Stimulated activated naive CD4-positive, alpha-beta T cell treated with Interleukin-2 at 50 U/mL for 16 hours (primary cell): ENCODE measurements at regions not wholly inside any gene's neighbourhood (a gene's known extent, or its start where the extent isn't known, plus 50 kb on each side); places are given as distances from the start of the nearest gene placed in this dataset.
A peak's percentile ranks its signal among the peaks of the same experiment; 100 is the strongest.
"Not testable (repeated sequence)": the region's sequence is repeated elsewhere in the genome, so short reads cannot be mapped to it uniquely, and the experiment has no call there.

Source experiments
- DNase-seq: peaks from one replicate; lab custom pipeline; 2025; lab: John Stamatoyannopoulos, UW

DNA sequence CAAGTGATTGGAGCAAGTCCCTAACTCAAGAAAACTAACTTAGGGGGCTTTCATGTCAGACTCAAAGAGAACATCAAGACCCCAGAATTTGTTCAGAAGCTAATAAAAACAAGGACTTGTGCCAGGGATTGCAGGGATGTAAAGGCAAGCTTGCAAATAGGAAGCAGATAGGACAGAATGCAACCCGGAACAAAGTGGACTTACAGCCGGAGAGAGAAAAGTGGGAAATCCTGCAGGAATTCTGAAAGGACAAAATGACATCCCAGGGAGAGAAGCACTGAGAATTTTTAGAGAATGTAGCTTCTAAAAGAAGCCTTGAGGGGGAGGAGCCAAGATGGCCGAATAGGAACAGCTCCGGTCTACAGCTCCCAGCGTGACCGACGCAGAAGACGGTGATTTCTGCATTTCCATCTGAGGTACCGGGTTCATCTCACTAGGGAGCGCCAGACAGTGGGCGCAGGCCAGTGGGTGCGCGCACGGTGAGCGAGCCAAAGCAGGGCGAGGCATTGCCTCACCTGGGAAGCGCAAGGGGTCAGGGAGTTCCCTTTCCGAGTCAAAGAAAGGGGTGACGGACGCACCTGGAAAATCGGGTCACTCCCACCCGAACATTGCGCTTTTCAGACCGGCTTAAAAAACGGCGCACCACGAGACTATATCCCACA, 195.6 kb upstream of the G2E3 start:
- DNase-seq, result not testable (repeated sequence)

DNA sequence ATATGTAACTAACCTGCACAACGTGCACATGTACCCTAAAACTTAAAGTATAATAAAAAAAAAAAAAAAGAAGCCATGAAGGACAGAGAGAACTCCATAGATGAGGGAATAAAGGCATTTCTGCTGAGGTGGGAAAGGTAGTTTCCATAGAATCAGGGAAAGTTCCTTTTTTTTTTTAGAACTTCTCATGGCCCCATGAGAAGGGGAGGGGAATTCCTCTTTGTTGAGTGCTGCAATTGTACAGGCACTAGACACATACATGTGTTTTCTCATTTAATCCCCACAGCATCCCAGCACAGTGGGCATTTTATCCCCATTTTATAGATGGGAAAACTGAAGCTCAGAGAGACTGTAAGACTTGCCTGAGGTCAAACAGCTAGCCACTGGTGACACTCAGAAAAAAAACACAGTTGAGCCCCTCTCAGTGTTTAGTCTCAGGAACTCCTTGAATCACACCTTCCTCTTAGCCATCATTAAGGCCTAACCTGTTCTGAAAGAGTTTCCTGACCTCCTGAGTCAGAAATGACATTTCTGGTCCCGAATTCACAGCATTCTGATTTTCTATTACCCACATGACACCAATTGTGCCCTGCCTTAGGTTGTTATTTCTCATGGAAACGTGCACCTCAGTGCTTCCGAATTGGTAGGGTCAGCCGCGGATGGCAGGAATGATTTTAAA, 189.3 kb upstream of the G2E3 start:
- no peak for DNase-seq

DNA sequence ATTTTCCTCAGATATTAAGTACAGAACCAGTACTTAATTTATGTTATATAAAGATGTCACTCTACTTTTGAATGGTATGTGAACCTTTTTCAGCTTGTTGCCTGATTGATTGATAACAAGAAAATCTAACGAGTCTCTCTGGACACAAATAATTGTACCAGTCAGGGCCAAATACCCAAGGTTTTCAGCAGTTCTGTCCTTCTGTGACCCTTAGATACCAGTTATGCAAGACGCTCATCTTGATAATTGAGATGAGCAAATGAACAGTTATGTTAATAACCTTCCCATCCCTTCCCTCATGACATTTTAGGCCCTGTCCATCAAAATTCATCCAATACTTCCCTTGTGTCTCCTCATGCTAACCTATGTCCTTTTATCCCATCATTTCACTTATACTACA, 185.9 kb upstream of the G2E3 start:
- no peak for DNase-seq

DNA sequence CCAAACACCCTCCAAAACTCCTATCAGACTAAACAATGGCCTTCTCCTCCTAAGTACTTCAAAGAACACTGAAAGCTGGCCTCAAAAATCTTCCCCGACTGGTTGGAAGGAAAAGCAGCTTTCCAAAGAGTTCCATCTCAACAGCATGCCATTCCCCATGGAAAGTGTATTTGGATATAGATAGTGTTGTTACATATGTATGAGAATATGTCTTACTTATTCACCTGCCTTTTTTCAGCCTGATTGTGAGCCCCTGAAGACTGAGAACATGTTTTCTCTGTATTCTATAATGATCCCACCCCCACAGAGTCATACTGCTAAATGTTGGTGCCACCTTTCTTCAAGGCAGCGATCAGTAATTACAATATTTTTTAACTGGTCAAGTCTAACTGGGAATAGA, 185.4 kb upstream of the G2E3 start:
- no peak for DNase-seq

DNA sequence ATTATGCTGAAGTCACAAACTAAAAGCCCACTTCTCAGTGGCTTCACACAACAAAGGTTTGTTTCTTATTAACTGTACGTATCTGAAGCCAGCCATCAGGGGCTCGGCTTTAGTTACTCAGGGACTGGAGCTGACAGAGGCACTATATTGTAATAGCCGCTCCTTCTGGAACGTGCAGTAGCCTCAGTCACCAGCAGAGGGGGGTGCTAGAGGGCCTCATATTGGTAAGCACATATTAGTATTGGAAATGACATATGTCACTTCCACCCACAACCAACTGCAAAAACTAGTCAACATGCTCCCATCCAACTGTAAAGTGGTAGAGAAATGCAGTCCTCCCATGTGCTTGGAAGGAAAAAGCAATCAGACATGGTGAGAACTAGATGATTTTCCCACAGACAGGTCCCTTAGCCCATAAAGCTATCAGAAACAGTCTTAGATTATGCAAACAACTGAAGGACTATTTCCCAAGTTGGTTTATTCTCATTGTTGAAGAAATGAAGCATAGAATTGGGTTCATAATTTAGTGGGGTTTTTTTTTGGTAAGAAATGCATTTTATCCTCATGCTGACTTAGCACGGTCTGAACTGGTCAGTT, 183.6 kb upstream of the G2E3 start:
- peak; percentile 29 for DNase-seq

DNA sequence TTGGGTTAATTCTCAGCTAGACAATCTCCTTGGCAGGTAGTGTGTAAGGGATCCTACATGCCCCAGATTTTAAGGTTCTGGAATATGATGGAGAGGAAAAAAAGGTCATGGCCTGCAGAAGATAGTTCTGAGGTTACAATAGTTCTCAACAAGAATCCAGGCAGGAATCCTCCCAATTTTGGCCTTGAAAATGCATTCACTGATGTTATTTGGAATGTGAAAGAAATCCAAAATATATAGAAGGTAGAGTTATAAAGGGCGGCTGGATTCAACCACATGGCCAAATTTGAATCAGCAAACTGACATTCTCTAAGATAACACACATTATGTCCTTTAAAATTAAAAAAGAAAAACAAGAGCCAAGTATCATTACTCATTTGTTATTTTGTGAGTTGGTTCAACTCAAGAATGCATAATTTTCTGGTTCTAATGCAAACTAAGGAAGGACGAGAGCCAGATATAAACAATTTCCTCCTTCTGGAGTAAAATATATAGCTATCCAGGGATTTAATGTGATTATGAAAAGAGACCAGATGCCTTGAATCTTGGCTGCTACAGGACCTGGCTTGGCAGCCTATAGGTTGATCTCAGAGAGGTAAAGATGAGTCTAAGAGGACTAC, 177.0 kb upstream of the G2E3 start:
- DNase-seq, result no peak

DNA sequence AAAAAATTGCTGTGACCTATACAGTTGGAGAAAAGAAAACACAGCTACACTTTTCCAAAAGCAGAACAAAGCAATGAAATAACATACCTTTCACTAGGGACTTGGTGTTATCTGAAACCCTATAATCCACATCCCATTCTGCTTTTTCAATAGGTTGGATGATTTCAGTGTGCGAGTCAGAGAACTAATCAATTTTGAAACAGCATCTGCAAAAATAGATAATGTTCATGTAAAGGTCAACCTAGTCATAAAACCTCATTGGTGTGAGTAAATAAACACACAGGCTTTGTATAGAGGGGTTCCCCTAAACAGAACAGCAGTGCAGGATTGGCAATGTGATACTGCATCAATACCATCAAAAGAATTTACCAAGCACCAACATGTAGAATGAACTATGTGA, 173.0 kb upstream of the G2E3 start:
- no peak for DNase-seq

DNA sequence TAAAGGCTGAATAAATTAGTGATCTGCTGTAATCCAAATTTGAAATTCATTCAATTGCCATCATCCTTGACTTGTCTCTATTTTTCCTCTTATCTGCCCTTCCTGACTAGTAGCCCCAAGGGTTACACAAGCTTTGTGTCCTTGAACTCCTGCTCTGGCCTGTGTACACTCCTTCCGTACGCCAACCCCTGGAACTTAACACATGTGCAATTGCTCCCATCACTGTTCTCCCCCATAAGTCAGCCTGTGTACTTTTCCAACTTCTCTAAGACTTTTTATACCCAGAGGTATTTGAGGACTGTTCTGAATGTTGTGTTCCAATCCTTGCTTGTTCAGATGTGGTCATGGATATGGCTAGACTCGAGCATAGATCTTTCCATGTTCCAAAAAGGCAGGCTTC, 171.1 kb upstream of the G2E3 start:
- no peak for DNase-seq

DNA sequence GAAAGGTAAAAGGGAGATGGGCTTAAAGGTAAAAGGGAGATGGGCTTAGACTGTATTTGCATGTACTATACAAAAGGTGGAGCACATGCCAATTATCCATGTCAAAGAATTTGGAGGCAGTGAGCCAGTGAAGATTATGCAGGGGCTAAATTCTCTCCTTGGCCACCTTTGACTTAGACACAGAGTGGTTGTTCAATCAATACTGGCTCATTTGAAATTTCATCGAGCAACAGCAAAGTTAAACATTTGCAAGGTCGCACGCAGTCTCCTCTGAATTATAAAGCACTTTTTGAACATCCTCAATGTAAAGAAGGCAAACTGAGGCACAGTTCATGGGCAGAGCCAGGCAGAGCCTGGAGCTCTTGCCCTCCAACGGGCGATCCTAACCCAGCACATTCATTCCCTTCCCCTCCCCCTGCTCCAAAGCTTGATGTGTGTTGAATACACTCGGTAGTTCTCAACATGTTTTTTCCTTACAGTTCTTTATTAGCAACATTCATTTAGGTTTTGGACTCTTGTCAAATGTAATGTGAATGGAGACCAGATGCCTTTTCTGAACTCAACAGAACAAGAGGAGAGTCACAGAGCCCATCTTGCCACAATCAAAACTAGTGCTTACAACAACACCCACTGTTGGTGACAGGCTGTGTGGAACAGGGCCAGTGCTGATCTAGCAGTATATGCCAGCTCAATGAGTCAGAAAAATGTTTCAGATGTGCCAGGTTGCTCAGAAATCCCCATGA, 169.7 kb upstream of the G2E3 start:
- DNase-seq, result no peak

DNA sequence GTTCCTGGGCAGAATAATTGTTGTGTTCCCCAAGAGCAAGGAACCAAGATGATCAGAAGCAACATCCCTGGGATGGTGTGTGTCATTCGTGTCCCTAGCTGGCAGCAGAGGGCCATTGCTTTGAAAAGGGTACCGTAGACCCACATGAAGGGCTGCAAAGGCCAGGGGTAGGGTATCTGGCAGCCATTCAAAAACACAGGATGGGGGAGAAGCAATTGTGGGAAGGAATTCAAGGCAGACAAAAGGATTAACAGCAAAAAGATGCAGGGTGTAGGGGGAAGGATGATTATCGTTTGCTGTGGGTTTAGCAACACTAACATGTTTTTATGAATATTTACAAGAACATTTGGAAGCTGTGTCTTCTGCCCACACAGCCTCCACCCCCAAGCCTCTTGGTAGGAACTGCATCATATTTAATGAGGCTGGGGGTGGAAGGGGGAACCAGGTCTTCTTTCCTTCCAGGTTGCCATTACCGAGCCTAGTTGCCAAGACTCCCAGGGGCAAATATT, 169.0 kb upstream of the G2E3 start:
- DNase-seq, result no peak

DNA sequence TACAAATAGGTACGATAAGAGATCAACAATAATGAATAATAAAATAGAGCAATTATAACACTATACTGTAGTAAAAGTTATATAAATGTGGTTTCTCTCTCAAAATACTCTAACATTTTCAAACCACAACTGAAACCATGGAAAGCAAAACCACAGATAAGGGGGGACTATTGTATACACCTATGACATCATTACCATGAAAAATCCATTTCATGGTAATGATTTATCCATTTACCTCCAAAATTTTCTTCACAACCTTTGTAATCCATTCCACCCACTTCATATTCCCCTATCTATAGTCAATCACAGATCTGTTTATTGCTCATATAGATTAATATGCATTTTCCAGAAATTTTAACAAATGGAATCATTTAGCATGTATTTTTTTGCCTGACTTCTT, 163.9 kb upstream of the G2E3 start:
- no peak for DNase-seq

DNA sequence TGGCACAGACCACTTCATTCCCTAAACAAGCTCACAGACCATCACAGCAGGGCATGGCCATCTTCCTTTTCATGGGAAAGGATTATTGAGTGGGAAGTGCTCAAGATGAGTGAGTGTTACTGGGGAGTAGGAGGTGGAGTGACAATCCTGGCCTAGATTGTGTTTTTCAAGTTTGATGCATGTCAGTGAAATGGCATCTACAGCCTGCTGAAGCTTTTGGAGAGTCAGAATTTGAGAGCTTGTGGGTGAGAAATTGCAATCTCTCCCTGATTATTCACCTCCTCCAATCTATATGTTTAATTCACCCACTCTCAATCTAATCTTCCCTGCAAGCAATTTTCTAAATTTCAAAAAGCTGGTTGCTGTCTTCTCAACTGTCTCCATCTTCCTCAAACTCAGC, 156.1 kb upstream of the G2E3 start:
- DNase-seq, result no peak

DNA sequence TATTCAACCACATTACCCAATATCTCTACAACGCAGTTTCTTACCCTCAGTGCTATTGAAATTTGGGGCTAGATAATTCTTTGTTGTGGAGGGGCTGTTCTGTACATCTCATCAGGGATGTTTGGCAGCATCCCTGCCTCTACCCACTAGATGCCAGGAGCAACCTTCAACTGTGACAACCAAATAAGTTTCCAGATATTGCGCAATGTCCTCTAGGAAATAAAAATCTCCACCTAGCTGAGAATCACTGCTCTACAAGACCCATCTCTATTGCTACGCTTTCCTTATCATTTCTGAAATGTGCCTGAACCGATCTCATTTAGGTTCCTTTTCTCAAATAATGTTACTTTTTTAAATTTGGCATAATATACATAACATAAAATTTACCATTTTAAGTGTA, 155.2 kb upstream of the G2E3 start:
- no peak for DNase-seq

DNA sequence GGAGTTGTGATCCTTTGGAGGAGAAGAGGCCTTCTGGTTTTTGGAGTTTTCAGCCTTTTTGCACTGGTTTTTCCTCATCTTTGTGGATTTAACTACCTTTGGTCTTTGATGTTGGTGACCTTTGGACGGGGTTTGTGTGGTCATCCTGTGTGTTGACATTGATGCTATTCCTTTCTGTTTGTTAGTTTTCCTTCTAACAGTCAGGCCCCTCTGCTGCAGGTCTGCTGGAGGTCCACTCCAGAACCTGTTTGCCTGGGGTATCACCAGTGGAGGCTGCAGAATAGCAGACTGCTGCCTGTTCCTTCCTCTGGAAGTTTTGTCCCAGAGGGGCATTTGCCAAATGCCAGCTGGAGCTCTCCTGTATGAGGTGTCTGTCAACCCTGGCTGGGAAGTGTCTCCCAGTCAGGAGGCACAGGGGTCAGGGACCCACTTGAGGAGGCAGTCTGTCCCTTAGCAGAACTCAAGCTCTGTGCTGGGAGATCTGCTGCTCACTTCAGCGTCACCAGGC, 149.4 kb upstream of the G2E3 start:
- not testable (repeated sequence) for DNase-seq

DNA sequence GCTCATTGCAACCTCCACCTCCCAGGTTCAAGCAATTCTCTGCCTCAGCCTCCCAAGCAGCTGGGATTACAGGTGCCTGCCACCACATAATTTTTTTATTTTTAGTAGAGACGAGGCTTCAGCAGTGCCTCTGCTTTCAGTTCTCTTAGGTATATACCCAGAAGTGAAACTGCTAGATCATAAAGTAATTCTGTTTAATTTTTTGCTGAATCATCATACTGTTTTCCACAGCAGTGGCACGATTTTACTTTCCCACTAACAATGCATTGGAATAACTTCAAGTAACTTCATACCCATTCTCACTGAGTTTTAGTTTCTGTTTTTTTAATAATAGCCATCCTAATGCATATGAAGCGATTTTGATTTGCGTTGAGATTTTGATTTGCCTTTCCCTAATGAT, 148.0 kb upstream of the G2E3 start:
- no peak for DNase-seq

DNA sequence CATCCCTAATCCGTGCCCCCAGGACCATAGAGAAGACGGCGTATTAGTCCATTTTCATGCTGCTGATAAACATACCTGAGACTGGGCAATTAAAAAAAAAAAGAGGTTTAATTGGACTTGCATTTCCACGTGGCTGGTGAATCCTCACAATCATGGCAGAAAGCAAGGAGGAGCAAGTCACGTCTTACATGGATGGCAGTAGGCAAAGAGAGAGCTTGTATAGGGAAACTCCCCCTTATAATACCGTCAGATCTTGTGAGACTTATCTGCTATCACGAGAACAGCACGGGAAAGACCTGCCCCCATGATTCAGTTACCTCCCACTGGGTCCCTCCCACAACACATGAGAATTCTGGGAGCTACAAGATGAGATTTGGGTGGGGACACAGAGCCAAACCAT, 145.8 kb upstream of the G2E3 start:
- DNase-seq, result not testable (repeated sequence)

DNA sequence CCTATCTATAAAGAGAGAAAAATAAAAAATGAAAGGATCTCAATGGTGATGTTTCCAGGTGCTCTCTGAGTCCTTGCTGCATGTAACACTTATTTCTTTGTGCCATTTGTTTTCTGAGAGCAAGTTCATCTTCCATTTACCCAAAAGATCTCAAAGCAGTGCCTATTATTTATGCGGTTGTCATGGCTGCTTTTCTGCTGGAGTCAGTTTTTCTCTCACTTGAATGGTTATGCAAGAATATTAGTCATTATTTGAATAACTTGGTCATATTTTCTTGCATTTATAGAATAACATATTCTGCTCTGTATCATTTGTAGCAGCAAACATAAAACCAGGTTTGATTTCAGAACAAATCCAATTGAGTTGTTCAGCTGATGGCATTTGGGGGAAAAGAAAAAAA, 141.8 kb upstream of the G2E3 start:
- DNase-seq, result no peak

DNA sequence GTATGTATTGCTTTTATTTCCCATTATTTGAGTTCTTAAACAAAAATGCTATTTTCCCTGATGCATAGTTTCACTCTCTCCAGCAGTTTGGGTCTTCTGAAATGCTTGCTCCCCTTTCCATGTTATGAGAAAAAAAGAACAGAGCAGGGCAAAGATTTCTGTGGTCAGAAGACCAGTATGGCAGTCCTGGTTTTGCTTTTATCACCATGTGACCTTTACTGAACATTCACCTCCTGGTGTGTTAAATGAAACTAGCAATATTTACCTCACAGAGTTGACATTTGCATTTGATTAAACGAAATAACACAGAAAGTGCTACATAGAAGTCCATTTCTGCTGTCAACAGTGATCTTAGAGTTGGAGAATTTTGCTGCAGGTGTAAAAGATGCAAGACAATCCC, 141.0 kb upstream of the G2E3 start:
- DNase-seq, result no peak

DNA sequence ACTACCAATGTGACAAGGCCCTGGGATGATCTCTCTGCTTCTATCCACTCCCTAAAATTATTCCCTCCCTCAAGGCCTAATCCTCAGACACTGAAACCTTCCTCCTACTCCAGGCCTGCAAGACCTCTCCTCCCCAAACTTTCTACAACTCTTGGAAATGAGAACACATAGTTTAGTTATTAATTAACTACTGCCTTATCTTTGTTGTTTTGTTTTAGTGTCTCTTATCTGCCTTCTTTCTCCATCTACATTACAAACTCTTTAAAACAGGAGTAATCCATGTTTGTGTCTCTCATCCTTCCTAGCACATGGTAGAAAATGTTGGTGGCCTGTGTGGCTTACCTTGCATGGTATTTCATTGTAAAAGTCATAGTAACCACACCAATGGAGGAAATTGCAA, 139.9 kb upstream of the G2E3 start:
- no peak for DNase-seq

DNA sequence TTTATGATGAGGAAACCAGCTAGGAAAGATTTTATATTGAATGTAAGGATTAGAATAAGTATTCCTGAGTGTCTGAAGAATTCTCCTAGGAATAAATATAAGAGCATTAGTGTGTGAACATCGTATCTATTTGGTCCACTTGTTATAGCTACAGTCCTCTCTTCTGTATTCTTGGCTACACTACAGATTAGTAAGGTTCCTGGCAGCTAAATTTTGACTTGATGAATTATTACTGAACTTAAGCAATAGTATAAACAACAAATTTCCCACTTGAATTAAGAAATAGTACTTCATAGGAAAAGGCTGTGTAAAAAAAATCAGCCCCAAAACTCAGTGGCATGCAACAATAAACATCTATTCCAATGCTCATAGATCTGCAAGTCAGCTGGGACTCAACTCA, 138.4 kb upstream of the G2E3 start:
- DNase-seq, result no peak

DNA sequence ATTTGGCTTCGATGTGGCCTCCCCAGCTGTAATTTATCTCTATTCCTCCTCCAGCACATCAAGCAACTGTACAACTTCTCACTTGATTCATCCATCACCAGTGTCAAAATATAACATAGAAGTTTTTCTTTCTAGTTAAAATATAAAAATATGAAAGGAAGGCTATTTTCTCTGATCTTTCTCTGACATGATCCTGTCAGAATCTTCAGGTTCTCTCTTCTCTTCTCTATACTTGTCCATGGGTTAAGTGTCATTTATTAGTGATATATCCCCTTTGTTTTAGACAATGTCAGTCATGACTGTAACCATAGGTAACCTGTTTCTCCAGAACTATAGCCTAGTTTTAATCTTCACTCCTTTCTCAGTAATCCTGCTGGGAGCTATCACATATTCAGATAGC, 132.5 kb upstream of the G2E3 start:
- DNase-seq, result no peak

DNA sequence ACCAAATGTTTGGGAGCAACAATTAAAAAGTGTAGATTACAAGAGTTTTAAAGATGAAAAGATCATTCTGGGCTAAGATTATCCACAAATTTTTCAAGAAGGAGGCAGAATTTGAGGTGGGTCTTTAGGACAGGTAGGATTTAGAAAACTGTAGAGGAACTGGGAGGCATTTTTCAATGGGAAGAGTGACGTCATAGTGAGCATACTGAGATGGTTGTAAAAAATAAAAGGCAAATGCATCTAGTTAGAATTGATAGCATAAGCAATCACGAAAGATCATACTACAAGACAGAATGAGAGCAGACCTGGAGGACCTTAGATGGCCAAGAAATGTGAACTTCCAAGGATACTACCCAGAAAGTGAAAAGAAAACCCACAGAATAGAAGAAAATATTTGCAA, 131.6 kb upstream of the G2E3 start:
- no peak for DNase-seq
